AG09309 (cell line): ENCODE measurements at regions not wholly inside any gene's neighbourhood (a gene's known extent, or its start where the extent isn't known, plus 50 kb on each side); places are given as distances from the start of the nearest gene placed in this dataset.

ENCODE experiments used
- DNase-seq: peaks from one replicate; pipeline ENCODE4 v3.0.0-alpha.2; 2010; ENCODE audit warnings: low read depth
- H3K4me3 ChIP-seq: 2 replicates; pipeline ENCODE4 v1.5.1; 2011; ENCODE audit warnings: mild to moderate bottlenecking, low read depth, low read length, moderate library complexity; ENCODE audit not compliant: control insufficient read depth
- TF ChIP-seq, protein P1 (sequence below): IDR thresholded peaks from 2 replicates; pipeline ENCODE4 v1.5.1; 2011; ENCODE audit warnings: mild to moderate bottlenecking, low read depth, low read length, inconsistent platforms; ENCODE audit not compliant: insufficient read depth, control insufficient read depth; ENCODE audit errors: missing control alignments

DNA sequence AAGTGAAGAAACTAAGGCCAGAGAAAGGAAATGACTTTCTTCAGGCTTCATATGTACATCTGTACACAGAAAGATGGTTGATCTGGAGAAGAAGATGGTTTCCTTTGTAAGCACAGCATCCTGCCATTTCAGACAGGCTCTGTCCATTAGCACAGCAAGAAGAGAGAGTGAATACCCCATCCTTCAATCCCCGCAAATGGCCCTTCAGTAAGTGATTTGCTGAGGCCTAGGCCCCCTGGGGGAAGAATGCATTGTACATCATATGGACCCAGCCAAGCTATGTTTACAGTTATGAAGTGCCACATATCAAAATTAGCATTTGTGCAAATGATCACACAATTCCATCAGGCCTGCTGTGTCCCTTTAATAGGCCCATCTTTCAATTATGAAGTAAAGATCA is 657.4 kb downstream of the BRINP1 start:
- no peak overlapping the region for H3K4me3 ChIP-seq
- TF ChIP-seq, protein P1, sequence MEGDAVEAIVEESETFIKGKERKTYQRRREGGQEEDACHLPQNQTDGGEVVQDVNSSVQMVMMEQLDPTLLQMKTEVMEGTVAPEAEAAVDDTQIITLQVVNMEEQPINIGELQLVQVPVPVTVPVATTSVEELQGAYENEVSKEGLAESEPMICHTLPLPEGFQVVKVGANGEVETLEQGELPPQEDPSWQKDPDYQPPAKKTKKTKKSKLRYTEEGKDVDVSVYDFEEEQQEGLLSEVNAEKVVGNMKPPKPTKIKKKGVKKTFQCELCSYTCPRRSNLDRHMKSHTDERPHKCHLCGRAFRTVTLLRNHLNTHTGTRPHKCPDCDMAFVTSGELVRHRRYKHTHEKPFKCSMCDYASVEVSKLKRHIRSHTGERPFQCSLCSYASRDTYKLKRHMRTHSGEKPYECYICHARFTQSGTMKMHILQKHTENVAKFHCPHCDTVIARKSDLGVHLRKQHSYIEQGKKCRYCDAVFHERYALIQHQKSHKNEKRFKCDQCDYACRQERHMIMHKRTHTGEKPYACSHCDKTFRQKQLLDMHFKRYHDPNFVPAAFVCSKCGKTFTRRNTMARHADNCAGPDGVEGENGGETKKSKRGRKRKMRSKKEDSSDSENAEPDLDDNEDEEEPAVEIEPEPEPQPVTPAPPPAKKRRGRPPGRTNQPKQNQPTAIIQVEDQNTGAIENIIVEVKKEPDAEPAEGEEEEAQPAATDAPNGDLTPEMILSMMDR = no peak
- DNase-seq = no peak

DNA sequence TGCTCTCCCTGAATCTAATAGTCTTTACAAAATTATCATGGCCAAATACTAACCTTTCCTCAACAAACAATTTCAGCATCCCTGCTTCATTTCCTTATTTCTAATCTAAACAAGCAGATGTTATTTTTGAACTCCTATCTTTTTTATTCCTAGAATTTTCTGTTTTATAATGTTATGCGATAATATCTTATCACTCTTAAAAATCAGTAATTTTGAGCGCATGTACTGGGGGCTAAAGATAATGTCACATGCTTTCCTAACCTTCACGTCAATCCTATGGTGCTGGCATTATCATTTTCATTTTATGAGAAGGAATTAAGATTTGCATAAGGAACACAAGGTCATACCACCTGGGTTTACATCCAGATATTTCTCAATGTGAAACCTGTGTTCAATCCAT is 648.0 kb downstream of the BRINP1 start:
- TF ChIP-seq, protein P1 = no peak
- H3K4me3 ChIP-seq = no peak overlapping the region
- DNase-seq = no peak

DNA sequence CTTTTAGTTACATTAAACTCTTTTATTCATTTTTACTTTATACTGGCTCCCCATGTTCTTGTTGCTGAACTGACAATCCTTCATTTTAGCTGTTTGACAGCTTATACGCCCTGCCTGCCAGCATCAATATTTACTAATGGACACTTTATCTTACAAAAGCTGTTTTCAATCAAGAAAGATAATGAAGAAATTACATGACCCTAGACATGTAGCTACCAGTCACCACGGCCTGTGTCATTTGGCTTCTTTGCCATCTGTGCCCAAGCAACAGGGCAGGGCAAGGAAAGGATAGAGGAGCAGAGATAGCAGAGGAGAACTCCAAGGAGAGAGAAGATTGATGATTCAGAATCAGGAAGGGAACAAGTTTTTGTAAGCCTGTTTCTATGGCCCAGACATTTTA is 647.3 kb downstream of the BRINP1 start:
- TF ChIP-seq, protein P1 = no peak
- no peak overlapping the region for H3K4me3 ChIP-seq
- DNase-seq = no peak

DNA sequence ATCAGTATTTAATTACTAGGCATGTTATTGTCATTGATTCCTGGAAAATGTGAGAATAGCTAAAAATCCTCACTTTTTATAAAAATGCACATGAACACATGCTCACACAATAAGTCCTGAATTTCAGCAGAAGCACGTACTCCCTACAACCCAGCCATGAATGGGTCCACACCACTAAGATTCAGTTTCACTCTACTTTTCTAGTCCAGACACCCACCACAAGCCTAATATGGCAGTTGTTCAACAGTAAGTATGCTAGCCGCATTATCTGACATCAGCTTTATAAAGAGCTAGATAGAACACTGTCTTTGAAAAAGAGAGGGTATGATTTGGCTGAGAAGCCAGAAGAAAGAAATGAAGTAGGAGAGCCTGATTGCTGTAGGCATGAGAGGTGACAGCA is 639.3 kb downstream of the BRINP1 start:
- DNase-seq = no peak
- TF ChIP-seq, protein P1 = no peak
- H3K4me3 ChIP-seq = no peak overlapping the region

DNA sequence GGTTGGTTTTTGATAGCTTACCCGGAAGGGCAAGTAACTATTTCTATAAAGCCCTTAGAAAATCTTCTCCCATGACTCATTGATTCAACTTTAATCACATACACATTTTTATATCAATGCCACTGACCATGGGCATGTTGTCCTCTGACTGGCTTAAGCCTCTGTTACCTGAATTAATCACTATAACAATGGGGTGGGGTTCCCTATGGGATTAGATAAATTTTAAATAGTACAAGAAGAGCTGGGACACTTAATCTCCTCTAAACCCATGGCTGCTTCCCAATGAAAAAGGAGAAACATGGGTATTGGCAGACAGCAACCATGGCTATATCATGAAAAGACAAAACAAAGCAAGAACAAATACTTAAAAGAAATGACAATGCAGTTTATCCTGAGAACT is 636.2 kb downstream of the BRINP1 start:
- no peak for DNase-seq
- TF ChIP-seq, protein P1 = no peak
- no peak overlapping the region for H3K4me3 ChIP-seq

DNA sequence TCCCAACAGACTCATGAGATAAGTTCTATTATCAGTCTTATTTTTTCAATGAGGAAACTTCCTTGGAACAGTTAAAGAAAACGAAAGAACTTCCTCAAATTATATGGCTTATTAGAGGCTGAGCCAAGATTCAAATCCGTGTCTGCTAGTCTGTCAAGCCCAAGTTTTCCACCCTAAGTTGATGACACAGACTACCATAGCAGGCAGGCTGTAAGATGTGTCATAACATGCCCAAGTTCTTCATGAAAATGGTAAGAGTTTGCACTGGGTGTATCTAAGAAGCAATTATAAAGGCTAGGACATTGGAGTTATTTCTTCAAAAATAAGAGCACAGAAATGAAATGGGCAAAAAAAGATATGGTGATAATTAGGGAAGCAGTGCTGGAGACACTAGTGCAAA is 634.5 kb downstream of the BRINP1 start:
- no peak overlapping the region for H3K4me3 ChIP-seq
- TF ChIP-seq, protein P1 = no peak
- DNase-seq = no peak

DNA sequence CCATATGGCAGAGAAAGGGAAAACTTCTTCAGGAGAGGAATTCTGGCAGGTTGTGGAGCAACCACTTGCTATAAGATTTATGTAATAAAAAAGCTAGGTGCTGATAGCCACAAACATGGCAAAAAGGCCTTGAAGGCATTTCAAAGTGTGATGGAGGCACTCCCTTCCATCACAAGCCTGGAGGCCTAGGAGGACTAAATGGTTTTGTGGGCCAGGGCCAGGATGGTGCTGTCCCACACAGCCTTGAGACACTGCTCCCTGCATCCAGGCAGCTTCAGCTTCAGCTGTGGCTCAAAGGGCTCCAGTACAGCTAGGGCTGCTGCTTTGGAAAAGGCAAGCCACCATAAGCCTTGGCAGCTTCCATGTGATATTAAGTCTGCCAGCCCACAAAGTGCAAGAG is 632.8 kb downstream of the BRINP1 start:
- TF ChIP-seq, protein P1 = no peak
- DNase-seq = no peak
- H3K4me3 ChIP-seq = no peak overlapping the region
